HG02623 (cell line): ENCODE measurements at regions not wholly inside any gene's neighbourhood (a gene's known extent, or its start where the extent isn't known, plus 50 kb on each side); places are given as distances from the start of the nearest gene placed in this dataset.

Experiments
- ATAC-seq: cut with Tn5 transposase; IDR thresholded peaks from one replicate; pipeline ENCODE4 v1.9.1; 2021; ENCODE audit warnings: moderate library complexity; ENCODE audit not compliant: unreplicated experiment

GRCh38 chr1:208537198-208537597 is 293.0 kb upstream of the PLXNA2 start:
- no peak for ATAC-seq

GRCh38 chr1:208538078-208538477 is 293.9 kb upstream of the PLXNA2 start:
- ATAC-seq = no peak

- ATAC-seq = no peak
Observed at GRCh38 chr1:208538587-208538986, 294.4 kb upstream of the PLXNA2 start.

GRCh38 chr1:208540724-208541123 is 296.5 kb upstream of the PLXNA2 start:
- ATAC-seq = no peak

GRCh38 chr1:208541225-208541855 is 297.2 kb upstream of the PLXNA2 start:
- no peak for ATAC-seq

GRCh38 chr1:208542309-208542708 is 298.1 kb upstream of the PLXNA2 start:
- no peak for ATAC-seq

GRCh38 chr1:208544053-208544452 is 299.9 kb upstream of the PLXNA2 start:
- ATAC-seq = no peak

- ATAC-seq = no peak
Observed at GRCh38 chr1:208544794-208545193, 300.6 kb upstream of the PLXNA2 start.

- ATAC-seq = no peak
Observed at GRCh38 chr1:208551024-208551423, 306.8 kb upstream of the PLXNA2 start.

GRCh38 chr1:208551633-208552320 is 307.6 kb upstream of the PLXNA2 start:
- ATAC-seq = no peak

- no peak for ATAC-seq
Observed at GRCh38 chr1:208552928-208553327, 308.7 kb upstream of the PLXNA2 start.

GRCh38 chr1:208556461-208556860 is 312.3 kb upstream of the PLXNA2 start:
- ATAC-seq = no peak

- no peak for ATAC-seq
Observed at GRCh38 chr1:208557046-208557722, 313.0 kb upstream of the PLXNA2 start.

- no peak for ATAC-seq
Observed at GRCh38 chr1:208557723-208558094, 313.5 kb upstream of the PLXNA2 start.

- ATAC-seq = no peak
Observed at GRCh38 chr1:208559597-208560329, 315.6 kb upstream of the PLXNA2 start.

GRCh38 chr1:208562151-208562960 is 318.2 kb upstream of the PLXNA2 start:
- ATAC-seq = no peak

GRCh38 chr1:208564466-208564865 is 320.3 kb upstream of the PLXNA2 start:
- no peak for ATAC-seq

GRCh38 chr1:208565756-208566440 is 321.7 kb upstream of the PLXNA2 start:
- no peak for ATAC-seq

- ATAC-seq = no peak
Observed at GRCh38 chr1:208569181-208569580, 325.0 kb upstream of the PLXNA2 start.

GRCh38 chr1:208570362-208570761 is 326.2 kb upstream of the PLXNA2 start:
- ATAC-seq = no peak
